DOHH2 (cell line): ENCODE measurements at regions not wholly inside any gene's neighbourhood (a gene's known extent, or its start where the extent isn't known, plus 50 kb on each side); places are given as distances from the start of the nearest gene placed in this dataset.

Experiments used
- EZH2phosphoT487 ChIP-seq: fragments of 200-600 bp; sonication (generic); IDR thresholded peaks from 2 replicates; pipeline ENCODE4 v1.6.1; 2017; ENCODE audit warnings: borderline replicate concordance, mild to moderate bottlenecking, antibody characterized with exemption, low read length, moderate library complexity, mixed read lengths
- TF ChIP-seq, protein P1 (sequence below): fragments of 200-600 bp; sonication (generic); IDR thresholded peaks from one replicate; pipeline ENCODE4 v1.5.1; 2014; ENCODE audit warnings: antibody characterized with exemption, mild to moderate bottlenecking, low read depth, low read length; ENCODE audit not compliant: poor library complexity, severe bottlenecking

DNA sequence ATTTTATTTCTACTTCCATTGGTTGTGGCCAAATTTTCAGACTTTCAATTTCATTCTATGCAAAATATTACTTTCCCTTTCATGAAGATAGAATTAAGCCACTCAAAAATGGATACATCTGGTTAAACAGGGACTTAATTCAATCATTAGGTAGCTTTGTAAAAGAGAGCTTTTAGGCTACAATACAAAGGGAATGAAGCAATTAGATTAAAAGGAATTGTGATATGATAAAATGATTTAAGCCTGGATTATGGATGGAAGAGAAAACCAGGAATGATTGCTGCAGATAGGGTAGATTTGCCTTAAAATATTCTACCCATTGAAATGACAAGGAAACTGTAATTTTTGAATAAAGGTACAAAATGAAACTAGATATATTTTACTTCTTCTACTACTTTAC, 134.6 kb upstream of the PDHA2 start:
- TF ChIP-seq, protein P1, sequence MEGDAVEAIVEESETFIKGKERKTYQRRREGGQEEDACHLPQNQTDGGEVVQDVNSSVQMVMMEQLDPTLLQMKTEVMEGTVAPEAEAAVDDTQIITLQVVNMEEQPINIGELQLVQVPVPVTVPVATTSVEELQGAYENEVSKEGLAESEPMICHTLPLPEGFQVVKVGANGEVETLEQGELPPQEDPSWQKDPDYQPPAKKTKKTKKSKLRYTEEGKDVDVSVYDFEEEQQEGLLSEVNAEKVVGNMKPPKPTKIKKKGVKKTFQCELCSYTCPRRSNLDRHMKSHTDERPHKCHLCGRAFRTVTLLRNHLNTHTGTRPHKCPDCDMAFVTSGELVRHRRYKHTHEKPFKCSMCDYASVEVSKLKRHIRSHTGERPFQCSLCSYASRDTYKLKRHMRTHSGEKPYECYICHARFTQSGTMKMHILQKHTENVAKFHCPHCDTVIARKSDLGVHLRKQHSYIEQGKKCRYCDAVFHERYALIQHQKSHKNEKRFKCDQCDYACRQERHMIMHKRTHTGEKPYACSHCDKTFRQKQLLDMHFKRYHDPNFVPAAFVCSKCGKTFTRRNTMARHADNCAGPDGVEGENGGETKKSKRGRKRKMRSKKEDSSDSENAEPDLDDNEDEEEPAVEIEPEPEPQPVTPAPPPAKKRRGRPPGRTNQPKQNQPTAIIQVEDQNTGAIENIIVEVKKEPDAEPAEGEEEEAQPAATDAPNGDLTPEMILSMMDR, result no peak
- TF ChIP-seq EZH2phosphoT487, result no peak
